NT2/D1 (cell line): ENCODE measurements at regions not wholly inside any gene's neighbourhood (a gene's known extent, or its start where the extent isn't known, plus 50 kb on each side); places are given as distances from the start of the nearest gene placed in this dataset.

ENCODE experiments used
- SUZ12 ChIP-seq: IDR thresholded peaks from 2 replicates; pipeline ENCODE4 v1.6.1; 2011; ENCODE audit not compliant: insufficient read length, insufficient read depth; ENCODE audit errors: extremely low read depth
- YY1 ChIP-seq: IDR thresholded peaks from 2 replicates; pipeline ENCODE4 v1.6.1; 2011; ENCODE audit not compliant: insufficient read length, insufficient read depth

DNA sequence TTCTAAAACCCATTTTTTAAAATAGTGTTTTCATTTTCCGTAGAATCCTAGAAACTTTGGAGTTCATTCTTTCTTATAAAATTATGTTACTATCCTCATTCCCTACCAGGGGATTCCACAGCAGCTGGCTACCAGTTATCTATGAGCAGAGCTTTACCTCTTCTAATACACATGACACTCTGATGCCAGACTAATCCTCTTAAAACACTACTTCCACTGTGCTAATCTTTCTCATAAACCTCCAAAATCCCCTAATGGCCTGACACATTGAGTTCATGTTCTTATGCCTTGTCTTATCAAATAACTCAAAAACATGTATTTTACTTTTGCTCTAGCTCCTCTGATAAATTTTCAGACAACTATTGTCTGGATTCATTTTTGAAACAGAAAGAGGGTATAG lies 633.6 kb upstream of the FTMT start:
- TF ChIP-seq SUZ12 (no peak), YY1 (no peak)
